ENCODE measurements at regions not wholly inside any gene's neighbourhood (a gene's known extent, or its start where the extent isn't known, plus 50 kb on each side); places are given as distances from the start of the nearest gene placed in this dataset.

DNA sequence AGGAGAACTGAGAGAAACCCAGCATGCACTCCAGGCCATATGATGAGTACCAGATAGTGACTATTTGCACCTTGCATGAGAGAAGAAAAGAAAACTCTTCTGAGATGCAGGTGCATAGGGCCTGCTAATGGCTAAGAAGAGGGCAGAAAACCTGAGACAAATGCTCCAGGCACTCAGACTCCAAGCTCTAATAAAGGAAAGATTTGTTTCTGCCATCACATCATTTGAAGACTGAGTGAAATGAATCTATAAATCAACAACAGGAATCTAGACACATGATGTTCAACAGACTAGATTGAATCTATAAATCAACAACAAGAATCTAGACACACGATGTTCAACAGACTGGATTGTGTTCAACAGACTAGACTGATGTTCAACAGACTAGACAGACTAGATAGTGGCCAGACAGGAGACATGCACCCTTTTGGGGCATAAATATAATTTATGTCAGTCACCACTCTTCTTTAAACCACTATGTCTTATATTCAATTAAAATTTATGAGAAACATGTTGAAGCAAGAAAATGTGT lies 482.7 kb upstream of the UBE2E3 start:
- DNase-seq, result no peak
- H3K9me3 ChIP-seq (replicated peaks; ENCODE audit: control insufficient read depth, low read depth, low read length), result no peaks in the 10 kb centered on the region
- H3K27ac ChIP-seq (ENCODE audit: low read length), result no peak overlapping the region
- WGBS (ENCODE audit: insufficient coverage), result no CpG with 5 or more reads among the region's 1 CpG
- H3K4me1 ChIP-seq (ENCODE audit: control insufficient read depth, insufficient read depth, low read length), result no peaks in the 10 kb centered on the region
- H3K4me3 ChIP-seq (ENCODE audit: low read length), result no peak overlapping the region
- no peaks in the 10 kb centered on the region for H3K36me3 ChIP-seq (ENCODE audit: control insufficient read depth, insufficient read depth, low read length)
- no peaks in the 10 kb centered on the region for H3K27me3 ChIP-seq (ENCODE audit: control insufficient read depth, insufficient read depth, low read length)

DNA sequence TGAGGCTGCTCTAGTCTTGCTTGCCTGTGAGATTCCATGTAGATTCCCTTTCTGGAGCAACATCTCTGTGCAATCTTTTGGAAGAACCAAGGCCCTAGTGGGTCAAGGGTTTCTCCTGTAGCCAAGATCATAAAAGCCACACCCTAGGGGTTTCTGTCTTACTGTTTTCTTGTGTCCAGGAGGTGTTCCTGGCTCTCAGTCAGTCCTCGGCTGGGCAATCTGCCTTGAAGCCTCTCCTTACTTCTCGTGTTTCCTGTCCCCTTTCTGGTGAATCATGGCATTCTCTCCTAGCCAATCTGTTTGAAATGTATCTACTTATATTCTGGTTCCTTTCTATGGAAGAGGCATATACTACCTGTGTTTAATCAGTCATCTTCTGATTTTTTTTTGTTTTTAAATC lies 484.8 kb upstream of the UBE2E3 start:
- Histone ChIP-seq H3K9me3 (replicated peaks; ENCODE audit: control insufficient read depth, low read depth, low read length) (no peaks in the 10 kb centered on the region), H3K4me3 (ENCODE audit: low read length) (no peak overlapping the region), H3K27me3 (ENCODE audit: control insufficient read depth, insufficient read depth, low read length) (no peaks in the 10 kb centered on the region), H3K27ac (ENCODE audit: low read length) (no peak overlapping the region), H3K36me3 (ENCODE audit: control insufficient read depth, insufficient read depth, low read length) (no peaks in the 10 kb centered on the region), H3K4me1 (ENCODE audit: control insufficient read depth, insufficient read depth, low read length) (no peaks in the 10 kb centered on the region)
- peak; percentile 25 for DNase-seq
- no CpG with 5 or more reads among the region's 2 CpGs for WGBS (ENCODE audit: insufficient coverage)

DNA sequence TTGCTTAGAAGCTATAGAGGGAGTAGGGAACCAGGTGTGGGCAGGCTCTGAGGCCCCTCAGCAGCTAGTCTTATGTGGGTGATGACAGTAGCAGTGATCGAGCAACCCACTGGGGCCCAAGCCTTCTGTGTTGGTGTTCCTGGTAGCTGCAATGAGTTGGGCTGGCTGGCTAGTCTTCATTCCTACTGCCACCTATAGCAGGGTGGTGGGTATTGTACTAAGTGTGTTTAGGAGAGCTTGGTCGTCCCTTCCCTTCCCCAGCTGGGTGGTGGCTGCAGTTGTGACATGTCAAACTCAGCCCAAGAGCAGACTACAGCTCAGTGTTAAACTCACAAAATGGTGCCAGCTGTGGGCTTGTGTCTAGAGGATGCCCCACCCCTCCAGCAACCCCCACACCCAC lies 486.1 kb upstream of the UBE2E3 start:
- no CpG with 5 or more reads among the region's 2 CpGs for WGBS (ENCODE audit: insufficient coverage)
- Histone ChIP-seq H3K27me3 (ENCODE audit: control insufficient read depth, insufficient read depth, low read length) (no peaks in the 10 kb centered on the region), H3K9me3 (replicated peaks; ENCODE audit: control insufficient read depth, low read depth, low read length) (no peaks in the 10 kb centered on the region), H3K4me1 (ENCODE audit: control insufficient read depth, insufficient read depth, low read length) (no peaks in the 10 kb centered on the region), H3K4me3 (ENCODE audit: low read length) (no peak overlapping the region), H3K36me3 (ENCODE audit: control insufficient read depth, insufficient read depth, low read length) (no peaks in the 10 kb centered on the region), H3K27ac (ENCODE audit: low read length) (no peak overlapping the region)
- no peak for DNase-seq

DNA sequence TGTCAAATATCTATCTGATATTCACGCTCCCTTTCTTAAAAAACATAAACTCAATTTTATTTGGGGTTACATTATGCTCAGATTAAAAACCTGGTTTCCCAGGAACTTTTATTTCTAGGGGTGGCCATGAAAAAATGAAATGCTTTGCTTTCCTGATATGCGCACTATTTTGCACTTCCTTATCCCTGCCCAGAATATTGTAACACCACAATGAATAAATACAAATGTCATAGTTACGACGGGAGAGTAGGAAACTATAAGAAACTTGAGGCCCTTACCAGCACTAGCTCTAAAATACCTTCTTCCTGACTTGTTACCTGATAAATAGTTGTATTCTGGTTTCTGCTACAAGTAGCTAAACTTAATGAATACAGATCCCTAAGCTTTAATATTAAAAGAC lies 475.6 kb upstream of the CWC22 start:
- WGBS (ENCODE audit: insufficient coverage), result no CpG with 5 or more reads among the region's 4 CpGs
- DNase-seq, result no peak
- Histone ChIP-seq H3K27me3 (ENCODE audit: control insufficient read depth, insufficient read depth, low read length) (no peaks in the 10 kb centered on the region), H3K27ac (ENCODE audit: low read length) (no peak overlapping the region), H3K9me3 (replicated peaks; ENCODE audit: control insufficient read depth, low read depth, low read length) (no peaks in the 10 kb centered on the region), H3K36me3 (ENCODE audit: control insufficient read depth, insufficient read depth, low read length) (no peaks in the 10 kb centered on the region), H3K4me3 (ENCODE audit: low read length) (no peak overlapping the region), H3K4me1 (ENCODE audit: control insufficient read depth, insufficient read depth, low read length) (no peaks in the 10 kb centered on the region)

DNA sequence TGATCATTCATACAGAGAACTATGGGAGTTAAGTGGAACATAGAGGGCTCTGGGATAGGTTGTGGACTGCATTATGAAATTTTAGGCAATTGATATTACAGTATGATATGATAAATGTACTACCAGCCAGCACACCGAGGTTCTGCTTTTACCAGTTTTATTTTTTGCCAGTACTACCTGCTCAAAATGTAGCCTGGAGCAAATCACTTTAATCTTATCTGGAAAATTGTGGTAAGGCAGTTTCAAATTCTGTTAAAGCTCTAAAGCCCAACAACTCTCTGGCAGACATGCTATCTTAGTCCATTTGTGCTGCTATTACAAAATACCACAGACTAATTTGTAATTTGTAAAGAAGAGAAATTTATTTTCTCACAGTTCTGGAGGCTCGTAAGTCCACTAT lies 474.9 kb upstream of the CWC22 start:
- Histone ChIP-seq H3K9me3 (replicated peaks; ENCODE audit: control insufficient read depth, low read depth, low read length) (no peaks in the 10 kb centered on the region), H3K4me1 (ENCODE audit: control insufficient read depth, insufficient read depth, low read length) (no peaks in the 10 kb centered on the region), H3K36me3 (ENCODE audit: control insufficient read depth, insufficient read depth, low read length) (no peaks in the 10 kb centered on the region), H3K27ac (ENCODE audit: low read length) (no peak overlapping the region), H3K27me3 (ENCODE audit: control insufficient read depth, insufficient read depth, low read length) (no peaks in the 10 kb centered on the region), H3K4me3 (ENCODE audit: low read length) (no peak overlapping the region)
- WGBS (ENCODE audit: insufficient coverage), result no CpG with 5 or more reads among the region's 2 CpGs
- no peak for DNase-seq

DNA sequence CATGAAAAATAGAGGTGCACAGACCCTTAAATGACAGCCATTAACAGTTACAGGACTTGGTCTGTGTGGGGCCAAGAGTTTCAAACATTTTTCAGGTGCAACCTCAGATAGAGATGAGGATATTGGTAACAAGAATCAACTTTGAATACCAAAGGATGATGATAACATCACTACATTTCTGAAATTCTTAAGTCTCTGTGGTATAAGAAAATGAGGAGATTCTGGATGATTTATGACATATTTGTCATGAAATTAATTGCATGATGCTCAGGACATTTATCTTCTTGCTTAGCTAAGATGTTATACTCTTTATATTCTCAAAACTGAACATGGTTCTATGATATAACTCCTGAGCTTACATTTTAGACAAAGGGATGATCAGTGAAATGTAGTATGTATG lies 471.8 kb upstream of the CWC22 start:
- H3K9me3 ChIP-seq (replicated peaks; ENCODE audit: control insufficient read depth, low read depth, low read length), result no peaks in the 10 kb centered on the region
- no peak overlapping the region for H3K4me3 ChIP-seq (ENCODE audit: low read length)
- no peaks in the 10 kb centered on the region for H3K27me3 ChIP-seq (ENCODE audit: control insufficient read depth, insufficient read depth, low read length)
- no peak for DNase-seq
- no peak overlapping the region for H3K27ac ChIP-seq (ENCODE audit: low read length)
- H3K36me3 ChIP-seq (ENCODE audit: control insufficient read depth, insufficient read depth, low read length), result no peaks in the 10 kb centered on the region
- no peaks in the 10 kb centered on the region for H3K4me1 ChIP-seq (ENCODE audit: control insufficient read depth, insufficient read depth, low read length)

DNA sequence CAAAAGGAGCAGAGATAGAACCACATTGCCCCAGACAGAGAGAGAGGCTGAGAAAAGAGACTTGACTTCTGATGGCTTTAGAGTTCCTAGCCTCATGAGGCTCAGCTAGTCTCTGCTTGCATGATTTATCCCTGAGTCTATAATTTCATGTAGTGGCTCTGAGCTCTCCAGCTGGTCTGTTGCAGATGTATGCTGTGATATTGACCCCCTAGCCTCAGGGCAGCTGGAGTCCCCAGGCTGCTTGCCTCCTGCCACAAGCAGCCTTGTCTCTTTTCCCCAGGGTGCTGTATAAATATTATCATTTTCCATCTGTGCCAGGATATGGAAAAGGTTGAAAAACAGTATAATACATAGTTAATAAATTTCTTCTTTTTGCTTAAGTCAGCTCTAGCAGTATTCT lies 467.6 kb upstream of the CWC22 start:
- no peaks in the 10 kb centered on the region for H3K27me3 ChIP-seq (ENCODE audit: control insufficient read depth, insufficient read depth, low read length)
- H3K36me3 ChIP-seq (ENCODE audit: control insufficient read depth, insufficient read depth, low read length), result no peaks in the 10 kb centered on the region
- no peaks in the 10 kb centered on the region for H3K9me3 ChIP-seq (replicated peaks; ENCODE audit: control insufficient read depth, low read depth, low read length)
- peak; percentile 67 for DNase-seq
- H3K27ac ChIP-seq (ENCODE audit: low read length), result no peak overlapping the region
- no peaks in the 10 kb centered on the region for H3K4me1 ChIP-seq (ENCODE audit: control insufficient read depth, insufficient read depth, low read length)
- no peak overlapping the region for H3K4me3 ChIP-seq (ENCODE audit: low read length)

DNA sequence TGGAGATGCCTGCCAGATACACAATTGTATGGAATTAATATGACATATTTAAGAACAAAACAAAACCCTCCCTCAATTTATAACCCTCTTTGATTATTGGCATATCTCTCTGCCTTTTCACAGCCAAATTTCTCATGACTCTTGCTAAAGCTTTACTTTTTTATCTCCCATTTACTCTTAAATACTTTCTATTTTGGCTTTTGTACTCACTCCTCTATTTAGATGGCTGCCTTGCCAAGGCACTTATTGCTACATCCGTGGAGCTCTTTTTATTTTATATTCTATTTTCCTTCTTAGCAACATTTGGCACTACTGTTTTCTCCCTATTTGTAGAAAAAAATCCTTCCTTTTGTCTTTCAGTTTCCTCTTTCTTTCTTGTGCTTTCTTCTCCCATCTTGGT lies 466.4 kb upstream of the CWC22 start:
- H3K9me3 ChIP-seq (replicated peaks; ENCODE audit: control insufficient read depth, low read depth, low read length), result peaks cover 2% of the 10 kb centered on the region
- no peak overlapping the region for H3K4me3 ChIP-seq (ENCODE audit: low read length)
- no peaks in the 10 kb centered on the region for H3K36me3 ChIP-seq (ENCODE audit: control insufficient read depth, insufficient read depth, low read length)
- H3K4me1 ChIP-seq (ENCODE audit: control insufficient read depth, insufficient read depth, low read length), result no peaks in the 10 kb centered on the region
- no CpG with 5 or more reads among the region's 1 CpG for WGBS (ENCODE audit: insufficient coverage)
- no peaks in the 10 kb centered on the region for H3K27me3 ChIP-seq (ENCODE audit: control insufficient read depth, insufficient read depth, low read length)
- H3K27ac ChIP-seq (ENCODE audit: low read length), result no peak overlapping the region
- DNase-seq, result peak; percentile 75

DNA sequence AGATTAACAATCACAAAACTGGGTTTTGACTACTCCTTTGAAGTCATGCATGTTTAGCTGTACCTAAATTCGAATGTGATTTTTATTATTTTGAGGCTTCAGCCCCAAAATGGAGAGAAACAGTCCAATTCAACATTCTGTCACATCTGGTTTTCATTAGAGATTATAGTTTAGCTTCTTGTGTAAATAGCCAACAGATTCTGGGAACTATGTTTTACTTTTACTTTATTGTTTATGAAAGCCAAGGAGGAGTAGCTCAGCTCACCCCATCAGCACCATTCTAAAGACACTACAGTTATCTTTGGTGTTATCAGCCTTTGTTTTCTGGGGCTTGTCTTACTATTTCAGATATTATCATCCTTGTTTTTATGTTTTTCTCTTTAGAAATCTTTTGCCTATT lies 465.0 kb upstream of the CWC22 start:
- Histone ChIP-seq H3K9me3 (replicated peaks; ENCODE audit: control insufficient read depth, low read depth, low read length) (peaks cover 5% of the 10 kb centered on the region), H3K27ac (ENCODE audit: low read length) (no peak overlapping the region)

DNA sequence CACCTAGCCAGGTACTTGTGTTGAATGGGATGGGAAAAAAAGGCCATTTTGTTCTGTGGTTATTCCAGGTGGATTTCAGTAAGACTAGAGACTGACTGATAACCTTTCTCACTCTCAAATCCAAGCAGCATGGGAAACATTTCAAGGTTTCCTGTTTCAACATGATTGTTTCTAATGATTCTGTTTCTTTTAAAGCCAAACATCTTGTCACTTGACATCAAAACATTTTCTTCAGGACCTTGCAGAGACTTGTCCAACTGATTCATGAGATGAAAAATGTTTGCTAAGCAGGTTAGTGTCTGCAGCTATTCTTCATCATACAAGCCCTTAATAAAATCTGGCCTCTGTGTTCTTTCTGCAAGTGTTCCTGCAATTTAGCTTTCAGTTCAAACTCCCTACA lies 456.5 kb upstream of the CWC22 start:
- Histone ChIP-seq H3K4me1 (ENCODE audit: control insufficient read depth, insufficient read depth, low read length) (no peaks in the 10 kb centered on the region), H3K9me3 (replicated peaks; ENCODE audit: control insufficient read depth, low read depth, low read length) (peaks cover 5% of the 10 kb centered on the region), H3K27ac (ENCODE audit: low read length) (no peak overlapping the region), H3K27me3 (ENCODE audit: control insufficient read depth, insufficient read depth, low read length) (no peaks in the 10 kb centered on the region), H3K36me3 (ENCODE audit: control insufficient read depth, insufficient read depth, low read length) (no peaks in the 10 kb centered on the region), H3K4me3 (ENCODE audit: low read length) (no peak overlapping the region)
- no peak for DNase-seq

More for the DNA sequence above, 465.0 kb upstream of the CWC22 start:
- H3K4me1 ChIP-seq (ENCODE audit: control insufficient read depth, insufficient read depth, low read length), result no peaks in the 10 kb centered on the region
- WGBS (ENCODE audit: insufficient coverage), result no CpG with 5 or more reads among the region's 1 CpG
- no peak overlapping the region for H3K4me3 ChIP-seq (ENCODE audit: low read length)
- no peaks in the 10 kb centered on the region for H3K36me3 ChIP-seq (ENCODE audit: control insufficient read depth, insufficient read depth, low read length)
- DNase-seq, result peak; percentile 91
- no peaks in the 10 kb centered on the region for H3K27me3 ChIP-seq (ENCODE audit: control insufficient read depth, insufficient read depth, low read length)

DNA sequence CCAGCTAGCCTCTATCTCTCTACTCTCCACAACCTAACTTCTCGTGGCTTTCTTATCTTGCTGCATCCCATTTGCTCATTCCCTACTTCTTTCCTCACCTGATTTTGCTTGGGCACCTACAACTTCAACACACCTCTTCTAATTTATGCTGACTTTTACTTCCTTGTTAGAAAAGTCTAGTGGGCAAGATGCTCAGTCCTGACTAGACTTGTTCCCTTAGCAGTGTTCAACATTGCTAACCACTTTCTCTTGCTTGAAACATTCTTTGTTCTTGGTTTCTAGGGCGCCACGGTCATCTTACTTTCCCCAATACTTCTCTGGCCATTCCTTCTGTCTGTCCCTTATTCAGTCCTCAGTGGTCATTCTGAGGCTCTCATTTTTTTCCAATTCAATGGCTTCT lies 454.7 kb upstream of the CWC22 start:
- DNase-seq, result no peak
- Histone ChIP-seq H3K36me3 (ENCODE audit: control insufficient read depth, insufficient read depth, low read length) (no peaks in the 10 kb centered on the region), H3K9me3 (replicated peaks; ENCODE audit: control insufficient read depth, low read depth, low read length) (no peaks in the 10 kb centered on the region), H3K27ac (ENCODE audit: low read length) (no peak overlapping the region), H3K27me3 (ENCODE audit: control insufficient read depth, insufficient read depth, low read length) (no peaks in the 10 kb centered on the region), H3K4me3 (ENCODE audit: low read length) (no peak overlapping the region), H3K4me1 (ENCODE audit: control insufficient read depth, insufficient read depth, low read length) (no peaks in the 10 kb centered on the region)
- WGBS (ENCODE audit: insufficient coverage), result 89% methylated on average over 3 of the region's 3 CpGs
